GM21390 (cell line): ENCODE measurements at regions not wholly inside any gene's neighbourhood (a gene's known extent, or its start where the extent isn't known, plus 50 kb on each side); places are given as distances from the start of the nearest gene placed in this dataset.
"Not testable (repeated sequence)": the region's sequence is repeated elsewhere in the genome, so short reads cannot be mapped to it uniquely, and the experiment has no call there.

ENCODE experiments used
- ATAC-seq: cut with Tn5 transposase; IDR thresholded peaks from one replicate; pipeline ENCODE4 v1.9.1; 2021; ENCODE audit not compliant: unreplicated experiment

- no peak for ATAC-seq
Measured at GRCh38 chr14:28944605-28945004, 178.0 kb downstream of the FOXG1 start.

DNA sequence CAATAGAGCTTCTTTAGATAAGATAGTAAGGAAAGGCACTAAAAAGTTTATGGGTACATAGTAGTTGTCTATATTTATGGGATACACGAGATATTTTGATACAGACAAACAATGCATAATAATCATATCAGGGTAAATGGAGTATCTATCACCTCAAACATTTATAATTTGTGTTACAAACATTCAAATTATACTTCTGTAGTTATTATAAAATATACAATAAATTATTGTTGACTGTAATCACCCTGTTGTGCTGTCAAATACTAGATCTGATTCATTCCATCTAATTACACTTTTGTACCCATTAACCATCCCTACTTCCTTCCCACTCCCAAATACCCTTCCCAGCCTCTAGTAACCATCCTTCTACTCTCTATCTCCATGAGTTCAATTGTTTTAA, 179.7 kb downstream of the FOXG1 start:
- ATAC-seq = no peak

- ATAC-seq = no peak
Measured at GRCh38 chr14:28949503-28949902, 182.9 kb downstream of the FOXG1 start.

DNA sequence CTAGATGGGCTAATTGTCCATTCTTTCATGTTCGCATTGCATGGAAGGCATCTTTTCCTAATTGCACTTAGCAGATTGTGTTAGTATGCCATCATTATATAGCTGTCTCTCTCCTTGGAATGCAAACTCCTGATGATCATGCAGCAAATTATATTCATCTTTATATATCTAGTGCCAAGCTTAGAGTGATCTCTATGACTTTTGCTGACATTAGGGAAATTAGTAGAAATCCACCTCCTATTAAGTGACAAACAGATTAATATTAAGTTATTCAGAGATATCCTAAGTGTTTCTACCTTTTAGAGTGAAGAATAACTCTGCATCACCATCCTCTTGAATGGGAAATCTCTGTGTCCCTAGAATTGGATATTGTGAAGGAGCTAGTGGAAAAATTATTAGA, 185.6 kb downstream of the FOXG1 start:
- ATAC-seq = no peak

DNA sequence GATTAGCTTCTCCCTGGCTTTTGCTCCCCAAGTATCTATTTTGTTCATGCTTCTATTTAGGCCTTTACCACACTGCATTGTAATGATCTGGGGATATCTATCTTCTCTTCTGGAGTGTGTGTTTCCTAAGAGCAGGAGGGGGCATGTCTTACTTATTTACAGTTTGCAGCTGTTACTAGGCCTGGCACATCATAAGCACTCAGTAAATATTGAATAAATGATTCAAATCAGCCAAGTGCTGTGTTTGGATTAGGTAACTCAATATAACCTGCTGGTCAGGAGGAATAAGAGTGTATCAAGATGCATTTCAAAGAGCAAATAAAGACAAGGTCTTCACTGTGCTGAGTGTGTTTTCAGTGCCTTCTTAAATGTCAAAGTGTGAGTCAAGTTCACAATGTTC, 186.1 kb downstream of the FOXG1 start:
- no peak for ATAC-seq

DNA sequence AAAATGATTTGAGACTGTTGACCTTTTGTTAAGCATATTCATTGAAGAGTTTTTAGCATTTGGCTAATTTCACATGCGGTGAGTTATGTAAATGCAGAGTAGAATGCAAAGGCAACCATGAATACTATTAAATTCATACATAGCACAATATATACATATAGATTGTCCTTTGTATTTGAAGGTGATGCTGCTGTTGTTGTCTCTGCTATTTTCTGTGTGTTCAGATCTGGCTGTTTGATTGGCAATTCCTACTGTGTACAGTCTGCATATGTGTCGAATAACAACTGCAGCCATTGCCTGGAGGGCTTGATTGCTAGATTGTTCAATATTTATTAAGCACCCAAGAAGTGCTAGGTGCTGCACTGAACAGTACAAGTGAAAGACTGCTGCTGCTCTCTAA, 187.4 kb downstream of the FOXG1 start:
- ATAC-seq = no peak

GRCh38 chr14:28966416-28967233, 200.0 kb downstream of the FOXG1 start:
- no peak for ATAC-seq

GRCh38 chr14:28975084-28975483, 208.5 kb downstream of the FOXG1 start:
- no peak for ATAC-seq

DNA sequence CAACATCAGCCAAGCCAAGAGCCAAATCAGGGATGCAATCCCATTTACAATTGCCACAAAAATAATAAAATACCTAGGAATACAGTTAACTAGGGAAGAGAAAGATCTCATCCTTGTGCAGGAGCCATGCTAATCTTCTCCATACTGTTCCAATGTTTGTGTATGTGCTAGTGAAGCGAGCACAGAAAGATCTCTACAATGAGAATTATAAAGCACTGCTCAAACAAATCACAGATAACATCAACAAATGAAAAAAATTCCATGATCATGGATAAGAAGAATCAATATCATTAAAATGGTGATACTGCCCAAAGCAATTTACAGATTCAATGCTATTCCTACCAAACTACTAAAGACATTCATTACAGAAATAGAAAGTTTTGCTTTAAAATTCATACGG, 215.6 kb downstream of the FOXG1 start:
- ATAC-seq = no peak

- no peak for ATAC-seq
Measured at GRCh38 chr14:28983279-28983678, 216.7 kb downstream of the FOXG1 start.

DNA sequence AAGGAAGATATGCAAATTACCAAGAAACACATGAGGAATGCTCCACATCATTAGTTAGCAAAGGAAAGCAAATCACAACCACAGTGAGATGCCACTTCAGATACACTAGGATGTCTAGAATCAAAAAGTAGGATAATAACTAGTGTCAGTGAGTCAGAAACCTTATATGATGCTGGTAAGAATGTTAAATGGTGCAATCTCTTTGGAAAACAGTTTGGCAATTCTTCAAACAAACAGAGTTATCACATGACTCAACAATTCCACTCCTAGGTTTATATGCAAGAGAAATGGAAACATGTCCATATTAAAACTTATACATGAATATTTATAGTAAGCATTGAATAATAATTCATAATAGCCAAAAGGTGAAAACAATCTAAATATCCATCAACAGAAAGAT, 220.9 kb downstream of the FOXG1 start:
- no peak for ATAC-seq

GRCh38 chr14:28997196-28997595, 230.6 kb downstream of the FOXG1 start:
- ATAC-seq = not testable (repeated sequence)

DNA sequence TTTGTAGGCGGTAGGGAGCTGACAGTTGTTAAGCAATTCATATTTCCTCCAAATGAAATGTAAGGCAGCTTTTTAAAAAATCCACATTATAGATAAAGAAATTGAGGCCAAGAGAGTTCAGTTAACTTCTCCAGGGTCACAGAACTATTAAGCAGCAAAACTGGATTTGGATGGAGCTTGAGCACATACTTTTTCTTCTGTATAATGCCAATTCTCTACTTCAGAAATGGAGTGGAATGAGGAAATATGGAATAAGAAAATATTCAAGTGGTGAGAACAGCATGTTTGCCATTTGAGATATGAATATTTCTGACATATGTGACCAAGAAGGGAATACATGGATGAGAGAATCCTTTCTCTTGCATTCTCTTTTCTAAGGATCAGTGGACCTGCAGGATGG, 233.1 kb downstream of the FOXG1 start:
- ATAC-seq = no peak

DNA sequence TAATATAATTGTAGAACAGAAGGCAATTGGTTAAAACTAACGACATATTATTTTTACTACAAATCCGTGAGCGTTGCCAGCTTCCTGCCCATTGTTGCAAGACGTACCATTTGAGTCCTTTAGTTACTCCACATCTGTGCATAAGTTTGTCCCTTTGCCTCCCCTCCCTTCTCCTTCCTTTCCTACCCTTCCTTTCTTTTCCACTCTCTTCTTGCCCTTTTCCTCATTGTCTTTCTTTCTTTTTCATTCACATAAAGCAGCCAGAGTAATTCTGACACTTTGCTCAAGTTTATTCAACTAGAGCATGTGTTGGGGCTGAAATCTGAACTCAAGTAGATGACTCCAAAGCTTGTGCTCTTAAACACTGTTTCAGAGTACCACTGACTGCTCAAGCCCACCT, 239.1 kb downstream of the FOXG1 start:
- ATAC-seq = no peak

- no peak for ATAC-seq
Measured at GRCh38 chr14:29007990-29008389, 241.4 kb downstream of the FOXG1 start.

GRCh38 chr14:29016050-29016900, 249.7 kb downstream of the FOXG1 start:
- ATAC-seq = no peak

- ATAC-seq = not testable (repeated sequence)
Measured at GRCh38 chr14:29023505-29023904, 256.9 kb downstream of the FOXG1 start.

GRCh38 chr14:29027441-29027840, 260.9 kb downstream of the FOXG1 start:
- not testable (repeated sequence) for ATAC-seq

GRCh38 chr14:29027941-29028705, 261.5 kb downstream of the FOXG1 start:
- ATAC-seq = not testable (repeated sequence)

DNA sequence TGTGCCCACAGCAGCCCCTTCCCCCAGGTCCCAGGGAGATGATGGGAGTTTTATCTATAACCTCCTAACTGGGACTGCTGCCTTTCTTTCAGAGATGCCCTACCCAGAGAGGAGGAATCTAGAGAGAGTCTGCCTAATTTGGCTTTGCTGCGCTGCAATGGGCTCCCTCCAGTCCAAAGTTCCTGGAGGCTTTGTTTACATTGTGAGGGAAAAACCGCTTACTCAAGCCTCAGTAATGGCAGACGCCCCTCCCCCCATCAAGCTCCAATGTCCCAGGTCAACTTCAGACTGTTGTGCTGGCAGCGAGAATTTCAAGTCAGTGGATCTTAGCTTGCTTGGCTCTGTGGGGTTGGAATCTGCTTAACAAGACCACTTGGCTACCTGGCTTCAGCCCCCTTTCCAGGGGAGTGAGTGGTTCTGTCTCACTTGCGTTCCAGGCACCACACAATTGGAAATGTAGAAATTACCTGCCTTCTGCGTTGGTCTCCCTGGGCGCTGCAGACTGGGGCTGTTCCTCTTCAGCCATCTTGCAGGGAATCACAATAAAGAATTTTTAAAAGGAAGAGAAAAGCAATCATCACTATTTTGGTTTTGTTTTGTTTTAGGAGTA, 262.5 kb downstream of the FOXG1 start:
- no peak for ATAC-seq

DNA sequence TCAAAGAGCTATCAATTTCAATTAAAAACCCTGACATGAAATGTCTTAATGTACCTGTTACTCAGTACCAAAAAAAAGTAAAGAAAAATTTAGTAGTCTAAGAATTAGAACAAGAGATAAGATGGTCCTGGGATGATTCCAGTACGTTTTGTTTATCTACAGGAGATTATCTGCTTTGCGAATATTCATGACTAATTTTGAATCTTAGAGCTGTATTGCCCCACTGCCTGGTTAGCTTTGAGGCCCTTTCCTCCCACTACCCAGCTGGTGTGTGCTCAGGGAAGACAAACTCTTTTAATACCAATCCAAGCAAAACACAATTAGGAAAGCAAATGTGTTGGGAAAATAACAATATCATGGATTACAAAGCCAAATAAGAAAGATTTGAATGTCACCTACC, 263.5 kb downstream of the FOXG1 start:
- ATAC-seq = no peak
